Smooth muscle cell (in vitro differentiated cells): ENCODE measurements at regions not wholly inside any gene's neighbourhood (a gene's known extent, or its start where the extent isn't known, plus 50 kb on each side); places are given as distances from the start of the nearest gene placed in this dataset.
"Not testable (repeated sequence)": the region's sequence is repeated elsewhere in the genome, so short reads cannot be mapped to it uniquely, and the experiment has no call there.

Source experiments
- DNase-seq: peaks from one replicate; lab custom pipeline; 2025; ENCODE audit not compliant: unreplicated experiment; lab: John Stamatoyannopoulos, UW
- H2AFZ ChIP-seq: fragments of 200-600 bp; sonication (generic); 2 replicates; pipeline ENCODE4 v1.6.0; 2016; ENCODE audit warnings: antibody characterized with exemption, low read depth, mild to moderate bottlenecking
- H3F3A ChIP-seq: fragments of 200-600 bp; sonication (generic); 2 replicates; pipeline ENCODE4 v1.6.0; 2017; ENCODE audit warnings: antibody characterized with exemption, low read depth
- H3K27ac ChIP-seq: fragments of 200-600 bp; sonication (generic); 2 replicates; pipeline ENCODE4 v1.5.1; 2016; ENCODE audit warnings: low read depth, mild to moderate bottlenecking
- H3K27me3 ChIP-seq: fragments of 200-600 bp; sonication (generic); 2 replicates; pipeline ENCODE4 v1.6.1; 2016; ENCODE audit warnings: low read depth, mild to moderate bottlenecking
- H3K36me3 ChIP-seq: fragments of 200-600 bp; sonication (generic); 2 replicates; pipeline ENCODE4 v1.5.1; 2016; ENCODE audit warnings: low read depth
- H3K4me1 ChIP-seq: fragments of 200-600 bp; sonication (generic); 2 replicates; pipeline ENCODE4 v1.5.1; 2016; ENCODE audit warnings: low read depth
- H3K4me2 ChIP-seq: fragments of 200-600 bp; sonication (generic); 2 replicates; pipeline ENCODE4 v1.6.0; 2016; ENCODE audit warnings: mild to moderate bottlenecking
- H3K4me3 ChIP-seq: fragments of 200-600 bp; sonication (generic); 2 replicates; pipeline ENCODE4 v1.5.1; 2016; ENCODE audit warnings: mild to moderate bottlenecking
- H3K79me2 ChIP-seq: fragments of 200-600 bp; sonication (generic); 2 replicates; pipeline ENCODE4 v1.6.0; 2016; ENCODE audit warnings: low read depth, mild to moderate bottlenecking
- H3K9ac ChIP-seq: fragments of 200-600 bp; sonication (generic); 2 replicates; pipeline ENCODE4 v1.6.0; 2016; ENCODE audit warnings: low read depth
- H3K9me3 ChIP-seq: fragments of 200-600 bp; sonication (generic); replicated peaks from 2 replicates; pipeline ENCODE4 v1.5.1; 2016; ENCODE audit warnings: low read depth
- H4K20me1 ChIP-seq: fragments of 200-600 bp; sonication (generic); 2 replicates; pipeline ENCODE4 v1.6.0; 2016; ENCODE audit warnings: low read depth
- WGBS: methylation state at CpG from one replicate; pipeline ENCODE4 v1.1.7; 2016; ENCODE audit warnings: low lambda C conversion rate; 5-methylcytosine and 5-hydroxymethylcytosine counted together
- TF ChIP-seq, protein P1 (sequence below): fragments of 200-600 bp; sonication (generic); IDR thresholded peaks from 2 replicates; pipeline ENCODE4 v1.5.1; 2017; ENCODE audit warnings: borderline replicate concordance, mild to moderate bottlenecking, antibody characterized with exemption; ENCODE audit not compliant: insufficient read depth, poor library complexity, severe bottlenecking

DNA sequence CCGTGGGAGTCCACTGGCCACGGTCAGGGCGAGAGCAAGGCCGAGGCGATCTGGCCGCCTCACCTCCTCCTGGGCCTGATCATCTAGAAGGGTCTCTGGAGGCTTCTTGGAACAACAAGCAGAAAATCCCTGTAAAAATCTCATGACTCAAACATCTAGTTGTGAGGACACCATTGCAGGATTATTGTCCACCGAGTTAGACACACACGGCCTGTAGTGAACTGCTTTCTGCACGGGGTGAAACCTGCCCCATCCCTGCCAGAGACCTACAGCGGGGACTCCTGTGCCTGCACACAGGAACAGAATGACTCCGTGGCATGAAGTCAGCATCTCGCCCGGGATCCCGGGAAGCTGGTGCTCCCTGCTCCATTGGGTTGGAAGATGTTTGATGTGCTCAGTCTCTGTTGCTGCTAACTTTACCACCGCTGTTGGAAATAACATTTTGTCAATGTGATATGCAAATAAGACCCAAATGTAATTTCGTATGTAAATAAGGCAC lies 267.0 kb upstream of the TCERG1L start:
- Histone ChIP-seq H3K27ac (no peak overlapping the region), H2AFZ (no peak overlapping the region), H3K79me2 (no peaks in the 10 kb centered on the region), H3K9me3 (no peaks in the 10 kb centered on the region), H3K4me2 (no peak overlapping the region), H3K4me1 (no peaks in the 10 kb centered on the region), H3K36me3 (no peaks in the 10 kb centered on the region), H3K4me3 (no peak overlapping the region), H3F3A (no peaks in the 10 kb centered on the region), H3K9ac (no peak overlapping the region), H3K27me3 (no peaks in the 10 kb centered on the region), H4K20me1 (no peaks in the 10 kb centered on the region)
- DNase-seq = no peak
- TF ChIP-seq, protein P1, sequence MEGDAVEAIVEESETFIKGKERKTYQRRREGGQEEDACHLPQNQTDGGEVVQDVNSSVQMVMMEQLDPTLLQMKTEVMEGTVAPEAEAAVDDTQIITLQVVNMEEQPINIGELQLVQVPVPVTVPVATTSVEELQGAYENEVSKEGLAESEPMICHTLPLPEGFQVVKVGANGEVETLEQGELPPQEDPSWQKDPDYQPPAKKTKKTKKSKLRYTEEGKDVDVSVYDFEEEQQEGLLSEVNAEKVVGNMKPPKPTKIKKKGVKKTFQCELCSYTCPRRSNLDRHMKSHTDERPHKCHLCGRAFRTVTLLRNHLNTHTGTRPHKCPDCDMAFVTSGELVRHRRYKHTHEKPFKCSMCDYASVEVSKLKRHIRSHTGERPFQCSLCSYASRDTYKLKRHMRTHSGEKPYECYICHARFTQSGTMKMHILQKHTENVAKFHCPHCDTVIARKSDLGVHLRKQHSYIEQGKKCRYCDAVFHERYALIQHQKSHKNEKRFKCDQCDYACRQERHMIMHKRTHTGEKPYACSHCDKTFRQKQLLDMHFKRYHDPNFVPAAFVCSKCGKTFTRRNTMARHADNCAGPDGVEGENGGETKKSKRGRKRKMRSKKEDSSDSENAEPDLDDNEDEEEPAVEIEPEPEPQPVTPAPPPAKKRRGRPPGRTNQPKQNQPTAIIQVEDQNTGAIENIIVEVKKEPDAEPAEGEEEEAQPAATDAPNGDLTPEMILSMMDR = no peak
- WGBS = 96% methylated on average over 16 of the region's 16 CpGs

DNA sequence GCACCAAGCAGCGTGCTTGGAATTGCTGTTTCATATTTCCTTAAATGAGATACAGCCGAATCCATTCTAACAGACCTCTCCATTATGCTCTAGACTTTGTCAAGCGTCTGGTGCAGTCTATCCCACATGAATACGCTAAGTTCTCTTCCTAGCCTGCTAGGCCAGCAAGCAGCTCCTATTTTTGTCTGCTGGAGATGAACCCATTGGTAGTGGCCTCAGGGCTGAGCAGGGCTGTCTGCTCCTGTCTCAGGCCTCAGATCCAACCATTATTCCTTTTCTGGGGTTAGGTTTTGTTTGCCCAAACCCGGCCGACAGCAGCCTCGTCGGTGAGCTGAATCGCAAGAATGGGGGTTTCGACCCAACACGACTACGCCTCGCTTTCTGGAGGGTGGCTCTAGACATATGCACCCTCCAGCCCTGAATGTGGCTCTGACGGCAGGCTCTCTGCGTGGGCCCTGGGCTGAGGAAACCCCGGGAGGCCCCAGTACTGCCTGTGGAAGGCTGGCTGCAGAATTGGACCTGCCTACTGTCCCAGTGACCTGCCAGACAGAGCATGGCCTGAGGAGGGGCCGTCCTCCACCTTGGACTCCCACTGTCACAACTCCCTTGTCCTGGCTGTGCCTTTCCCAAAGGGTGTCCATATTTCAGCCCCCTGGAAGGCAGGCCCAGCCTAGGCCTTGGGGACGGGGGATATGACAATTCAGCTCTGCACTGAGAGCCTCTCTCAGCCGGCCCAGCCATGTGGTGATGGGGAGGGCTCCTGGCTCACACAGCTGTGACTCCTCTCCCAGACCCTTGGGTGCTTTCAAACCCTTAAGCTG lies 267.9 kb upstream of the TCERG1L start:
- Histone ChIP-seq H3K9ac (no peak overlapping the region), H3K9me3 (no peaks in the 10 kb centered on the region), H3K4me2 (no peak overlapping the region), H3K36me3 (no peaks in the 10 kb centered on the region), H2AFZ (no peak overlapping the region), H3K27ac (no peak overlapping the region), H3K79me2 (no peaks in the 10 kb centered on the region), H3K4me1 (no peaks in the 10 kb centered on the region), H3K4me3 (no peak overlapping the region), H4K20me1 (no peaks in the 10 kb centered on the region), H3K27me3 (no peaks in the 10 kb centered on the region), H3F3A (no peaks in the 10 kb centered on the region)
- no peak for DNase-seq
- TF ChIP-seq, protein P1 = no peak
- 91% methylated on average over 19 of the region's 19 CpGs for WGBS

DNA sequence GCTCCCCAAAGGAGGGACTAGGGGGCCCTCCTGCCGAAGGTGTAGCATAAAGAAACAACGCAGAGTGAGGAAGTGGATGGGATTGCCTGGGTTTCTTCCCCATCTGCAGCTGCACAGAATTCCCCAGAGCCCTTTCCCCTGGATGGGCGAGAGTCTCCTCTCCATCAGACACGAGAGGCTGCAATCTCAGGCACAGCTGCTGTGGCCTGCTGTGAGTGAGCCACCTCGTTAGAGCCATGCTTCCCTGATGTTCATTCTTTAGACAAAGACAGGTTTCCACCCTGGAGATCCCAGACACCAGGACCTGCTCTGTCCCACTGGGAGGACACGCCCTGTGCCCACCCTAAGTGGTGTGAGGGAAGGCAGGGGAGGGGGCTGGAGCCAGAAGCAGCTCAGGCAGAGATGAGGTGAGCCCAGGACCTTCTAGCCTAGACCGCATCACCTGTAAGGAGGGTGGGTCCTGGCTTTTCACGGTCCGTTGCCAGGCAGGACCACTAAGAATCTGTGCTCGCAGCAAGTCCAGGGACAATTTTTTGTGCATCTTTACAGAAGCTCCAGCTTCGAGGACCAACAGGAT lies 268.6 kb upstream of the TCERG1L start:
- Histone ChIP-seq H3K4me2 (no peak overlapping the region), H3K27ac (no peak overlapping the region), H3K4me1 (no peaks in the 10 kb centered on the region), H3K27me3 (no peaks in the 10 kb centered on the region), H3K9me3 (no peaks in the 10 kb centered on the region), H3K4me3 (no peak overlapping the region), H3K9ac (no peak overlapping the region), H3F3A (no peaks in the 10 kb centered on the region), H3K79me2 (no peaks in the 10 kb centered on the region), H3K36me3 (no peaks in the 10 kb centered on the region), H4K20me1 (no peaks in the 10 kb centered on the region), H2AFZ (no peak overlapping the region)
- TF ChIP-seq, protein P1 = no peak
- DNase-seq = no peak
- WGBS = 88% methylated on average over 11 of the region's 11 CpGs

DNA sequence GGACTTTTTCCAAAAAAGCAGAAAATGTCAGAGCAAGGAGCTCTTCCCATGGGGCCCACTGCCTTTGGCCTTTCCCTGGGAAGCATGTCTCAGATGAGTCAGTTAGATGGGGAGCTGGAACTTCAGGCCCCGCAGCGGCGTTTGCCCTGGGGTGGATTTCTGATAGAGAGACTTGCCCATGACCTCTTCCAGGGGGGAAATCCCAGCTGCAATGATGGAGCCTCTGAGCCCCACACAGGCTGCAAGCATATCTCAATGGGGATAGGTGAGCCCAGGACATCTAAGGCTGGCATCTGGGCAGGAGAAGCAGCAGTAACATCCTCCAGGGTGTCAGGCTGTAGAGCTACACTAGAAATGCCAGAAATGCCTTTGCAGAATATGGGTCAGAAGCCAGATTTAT lies 269.2 kb upstream of the TCERG1L start:
- Histone ChIP-seq H3K4me2 (no peak overlapping the region), H3K36me3 (no peaks in the 10 kb centered on the region), H3K27ac (no peak overlapping the region), H3K27me3 (no peaks in the 10 kb centered on the region), H2AFZ (no peak overlapping the region), H3K9me3 (no peaks in the 10 kb centered on the region), H3K4me3 (no peak overlapping the region), H3K9ac (no peak overlapping the region), H3K79me2 (no peaks in the 10 kb centered on the region), H3K4me1 (no peaks in the 10 kb centered on the region), H3F3A (no peaks in the 10 kb centered on the region), H4K20me1 (no peaks in the 10 kb centered on the region)
- WGBS = 89% methylated on average over 3 of the region's 3 CpGs
- DNase-seq = no peak
- TF ChIP-seq, protein P1 = no peak

DNA sequence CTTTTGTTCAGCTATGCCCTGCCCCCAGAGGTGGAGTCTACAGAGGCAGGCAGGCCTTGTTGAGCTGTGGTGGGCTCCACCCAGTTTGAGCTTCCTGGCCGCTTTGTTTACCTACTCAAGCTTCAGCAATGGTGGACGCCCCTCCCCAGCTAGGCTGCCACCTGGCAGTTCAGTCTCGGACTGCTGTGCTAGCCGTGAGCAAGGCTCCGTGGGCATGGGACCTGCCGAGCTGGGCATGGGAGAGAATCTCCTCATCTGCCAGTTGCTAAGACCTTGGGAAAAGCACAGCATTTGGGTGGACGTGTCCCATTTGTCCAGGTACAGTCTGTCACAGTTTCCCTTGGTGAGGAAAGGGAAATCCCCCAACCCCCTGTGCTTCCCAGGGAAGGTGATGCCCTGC lies 270.0 kb upstream of the TCERG1L start:
- not testable (repeated sequence) for H3K4me2 ChIP-seq
- WGBS = 87% methylated on average over 7 of the region's 7 CpGs

More for the DNA sequence above, 270.0 kb upstream of the TCERG1L start:
- H3K79me2 ChIP-seq, H2AFZ ChIP-seq, H3K27ac ChIP-seq, H4K20me1 ChIP-seq, DNase-seq, H3K27me3 ChIP-seq, H3K9ac ChIP-seq, H3K36me3 ChIP-seq, H3K9me3 ChIP-seq, H3K4me3 ChIP-seq, H3K4me1 ChIP-seq, H3F3A ChIP-seq: not testable (repeated sequence)
